Astrocyte (in vitro differentiated cells and primary cell): ENCODE measurements at regions not wholly inside any gene's neighbourhood (a gene's known extent, or its start where the extent isn't known, plus 50 kb on each side); places are given as distances from the start of the nearest gene placed in this dataset.

Experiments used
- EZH2 ChIP-seq: IDR thresholded peaks from 2 replicates; pipeline ENCODE4 v1.6.1; 2012; ENCODE audit warnings: mild to moderate bottlenecking, low read length, inconsistent platforms; ENCODE audit not compliant: insufficient read depth
- TF ChIP-seq, protein P1 (sequence below): IDR thresholded peaks from 2 replicates; pipeline ENCODE4 v1.5.1; 2011; ENCODE audit warnings: low read depth, mild to moderate bottlenecking, inconsistent platforms, low read length, moderate library complexity; ENCODE audit not compliant: insufficient read depth

GRCh38 chr15:57893040-57893439 lies 172.5 kb downstream of the ALDH1A2 start:
- TF ChIP-seq, protein P1, sequence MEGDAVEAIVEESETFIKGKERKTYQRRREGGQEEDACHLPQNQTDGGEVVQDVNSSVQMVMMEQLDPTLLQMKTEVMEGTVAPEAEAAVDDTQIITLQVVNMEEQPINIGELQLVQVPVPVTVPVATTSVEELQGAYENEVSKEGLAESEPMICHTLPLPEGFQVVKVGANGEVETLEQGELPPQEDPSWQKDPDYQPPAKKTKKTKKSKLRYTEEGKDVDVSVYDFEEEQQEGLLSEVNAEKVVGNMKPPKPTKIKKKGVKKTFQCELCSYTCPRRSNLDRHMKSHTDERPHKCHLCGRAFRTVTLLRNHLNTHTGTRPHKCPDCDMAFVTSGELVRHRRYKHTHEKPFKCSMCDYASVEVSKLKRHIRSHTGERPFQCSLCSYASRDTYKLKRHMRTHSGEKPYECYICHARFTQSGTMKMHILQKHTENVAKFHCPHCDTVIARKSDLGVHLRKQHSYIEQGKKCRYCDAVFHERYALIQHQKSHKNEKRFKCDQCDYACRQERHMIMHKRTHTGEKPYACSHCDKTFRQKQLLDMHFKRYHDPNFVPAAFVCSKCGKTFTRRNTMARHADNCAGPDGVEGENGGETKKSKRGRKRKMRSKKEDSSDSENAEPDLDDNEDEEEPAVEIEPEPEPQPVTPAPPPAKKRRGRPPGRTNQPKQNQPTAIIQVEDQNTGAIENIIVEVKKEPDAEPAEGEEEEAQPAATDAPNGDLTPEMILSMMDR = no peak
- no peak for TF ChIP-seq EZH2
